Adrenal gland (tissue), 9 donors: ENCODE measurements at regions not wholly inside any gene's neighbourhood (a gene's known extent, or its start where the extent isn't known, plus 50 kb on each side); places are given as distances from the start of the nearest gene placed in this dataset.

ENCODE experiments used
- DNase-seq, 7 donors: peaks; one replicate each; pipeline ENCODE4 v3.0.0-alpha.2; 2019 to 2020
- H3K27ac ChIP-seq, 5 donors: fragments of 200-600 bp; sonication (generic) in 4 of 5; 1 replicate in 3 of 5; 2 replicates in 2 of 5; pipeline versions ENCODE4 v1.5.1 to v1.8.0; 2016 to 2020; ENCODE audit warnings: mild to moderate bottlenecking in 1 of 5
- H3K27me3 ChIP-seq: fragments of 200-600 bp; 2 replicates; pipeline ENCODE4 v1.8.0; 2021
- H3K36me3 ChIP-seq, 2 donors: fragments of 200-600 bp; replicated peaks in 1 of 2; 1 replicate in 1 of 2; 2 replicates in 1 of 2; pipeline versions ENCODE4 v1.5.1 to v1.8.0; 2018 to 2022
- H3K4me1 ChIP-seq, 2 donors: fragments of 200-600 bp; replicated peaks in 1 of 2; 1 replicate in 1 of 2; 2 replicates in 1 of 2; pipeline versions ENCODE4 v1.5.1 to v1.8.0; 2018 to 2021
- H3K4me3 ChIP-seq, 4 donors: fragments of 200-600 bp; sonication (generic) in 3 of 4; one replicate each; pipeline ENCODE4 v1.5.1; 2016 to 2018
- H3K9me3 ChIP-seq, 3 donors: fragments of 200-600 bp; sonication (generic) in 1 of 3; replicated peaks in 1 of 3; 1 replicate in 2 of 3; 2 replicates in 1 of 3; pipeline versions ENCODE4 v1.5.1 to v1.8.0; 2016 to 2021
- CTCF ChIP-seq, 6 experiments: fragments of 450-650 bp in 4 of 6; fragments of 200-600 bp in 2 of 6; sonication (generic) in 1 of 6; IDR thresholded peaks; 1 replicate in 5 of 6; 2 replicates in 1 of 6; pipeline versions ENCODE4 v1.5.1 to v1.8.0; 2016 to 2021; ENCODE audit warnings: antibody characterized with exemption in 6 of 6, mild to moderate bottlenecking in 2 of 6, moderate library complexity in 1 of 6
- POLR2A ChIP-seq, 2 donors: fragments of 450-650 bp; IDR thresholded peaks; one replicate each; pipeline ENCODE4 v1.6.1; 2017; ENCODE audit warnings: antibody characterized with exemption in 2 of 2, mild to moderate bottlenecking in 2 of 2, moderate library complexity in 1 of 2
- WGBS, 4 donors: extraction: QIAGEN DNeasy Blood & Tissue Kit in 2 of 4; methylation state at CpG; one replicate each; pipeline versions ENCODE4 v1.1.5 to v1.1.7; 2013 to 2017; 5-methylcytosine and 5-hydroxymethylcytosine counted together
- intact Hi-C, 2 donors: fragments of 100-400 bp; cut with DNase I; formaldehyde crosslinking; loops; one replicate each; pipeline versions ENCODE4 v1.14.1 to v1.15.0; 2022 to 2023
- donor health status: healthy with polysubstance abuse.
- donor health status: Bipolar disorder and iron deficiency.
- donor health status: DM: yes; HTN: yes; CAD: no.
- donor health status: DM: no; HTN: no; CAD: no.
- donor health status: DM: no; HTN: no; CAD: no.

GRCh38 chr21:20083925-20084324 lies 914.3 kb upstream of the NCAM2 start:
- intact Hi-C loops = no loop called here
- no peaks in the 10 kb centered on the region for H3K9me3 ChIP-seq
- no peaks in the 10 kb centered on the region for H3K27me3 ChIP-seq
- H3K36me3 ChIP-seq = no peaks in the 10 kb centered on the region
- no peak for DNase-seq
- no peaks in the 10 kb centered on the region for H3K4me1 ChIP-seq
- H3K4me3 ChIP-seq = no peak overlapping the region
- no peak for TF ChIP-seq CTCF (IDR thresholded peaks at IDR 0.05)
- no peak for TF ChIP-seq POLR2A (IDR thresholded peaks at IDR 0.05)
- no peak overlapping the region for H3K27ac ChIP-seq

GRCh38 chr21:20086508-20086907 lies 911.7 kb upstream of the NCAM2 start:
- H3K36me3 ChIP-seq = no peaks in the 10 kb centered on the region
- intact Hi-C loops = no loop called here
- H3K27me3 ChIP-seq = no peaks in the 10 kb centered on the region
- no peak overlapping the region for H3K27ac ChIP-seq
- 73 to 81% (median 75%) methylated on average over 3 of the region's 3 CpGs for WGBS, 4 donors
- H3K4me1 ChIP-seq = no peaks in the 10 kb centered on the region
- TF ChIP-seq CTCF (IDR thresholded peaks at IDR 0.05) = no peak
- TF ChIP-seq POLR2A (IDR thresholded peaks at IDR 0.05) = no peak
- H3K4me3 ChIP-seq = no peak overlapping the region
- no peaks in the 10 kb centered on the region for H3K9me3 ChIP-seq
- no peak for DNase-seq

- TF ChIP-seq CTCF (IDR thresholded peaks at IDR 0.05) = no peak
- TF ChIP-seq POLR2A (IDR thresholded peaks at IDR 0.05) = no peak
- WGBS, 4 donors = 22 to 32% (median 28%) methylated on average over 2 of the region's 2 CpGs
- no peak for DNase-seq
- no peaks in the 10 kb centered on the region for H3K9me3 ChIP-seq
- H3K27ac ChIP-seq = no peak overlapping the region
- intact Hi-C loops = no loop called here
- H3K36me3 ChIP-seq = no peaks in the 10 kb centered on the region
- H3K4me1 ChIP-seq = no peaks in the 10 kb centered on the region
- H3K27me3 ChIP-seq = no peaks in the 10 kb centered on the region
- no peak overlapping the region for H3K4me3 ChIP-seq
Measured at GRCh38 chr21:20106368-20106767, 891.8 kb upstream of the NCAM2 start.

- no peak for TF ChIP-seq CTCF (IDR thresholded peaks at IDR 0.05)
- TF ChIP-seq POLR2A (IDR thresholded peaks at IDR 0.05) = no peak
- WGBS, 4 donors = 39 to 62% (median 58%) methylated on average over 1 of the region's 1 CpG
- H3K27me3 ChIP-seq = no peaks in the 10 kb centered on the region
- no peak for DNase-seq
- intact Hi-C loops = no loop called here
- no peak overlapping the region for H3K27ac ChIP-seq
- no peaks in the 10 kb centered on the region for H3K36me3 ChIP-seq
- no peaks in the 10 kb centered on the region for H3K9me3 ChIP-seq
- no peak overlapping the region for H3K4me3 ChIP-seq
- H3K4me1 ChIP-seq = no peaks in the 10 kb centered on the region
Measured at GRCh38 chr21:20108016-20108415, 890.2 kb upstream of the NCAM2 start.
